Transverse colon (tissue), 4 donors: ENCODE measurements at regions not wholly inside any gene's neighbourhood (a gene's known extent, or its start where the extent isn't known, plus 50 kb on each side); places are given as distances from the start of the nearest gene placed in this dataset.

Source experiments
- POLR2A ChIP-seq: fragments of 450-650 bp; IDR thresholded peaks from one replicate; pipeline ENCODE4 v1.6.1; 2016; ENCODE audit warnings: antibody characterized with exemption, mild to moderate bottlenecking, moderate library complexity
- POLR2AphosphoS5 ChIP-seq, 3 donors: sonication (generic); formaldehyde crosslinking; IDR thresholded peaks; one replicate each; pipeline ENCODE4 v1.6.1; 2016; ENCODE audit warnings: antibody characterized with exemption in 3 of 3
- TF ChIP-seq, protein P1 (sequence below), 5 experiments: fragments of 200-600 bp in 3 of 5; fragments of 450-650 bp in 2 of 5; sonication (generic) in 3 of 5; IDR thresholded peaks; 1 replicate in 2 of 5; 2 replicates in 3 of 5; pipeline ENCODE4 v1.5.1; 2016 to 2017; ENCODE audit warnings: antibody characterized with exemption in 5 of 5, inconsistent platforms in 3 of 5, mild to moderate bottlenecking in 2 of 5, moderate library complexity in 1 of 5

DNA sequence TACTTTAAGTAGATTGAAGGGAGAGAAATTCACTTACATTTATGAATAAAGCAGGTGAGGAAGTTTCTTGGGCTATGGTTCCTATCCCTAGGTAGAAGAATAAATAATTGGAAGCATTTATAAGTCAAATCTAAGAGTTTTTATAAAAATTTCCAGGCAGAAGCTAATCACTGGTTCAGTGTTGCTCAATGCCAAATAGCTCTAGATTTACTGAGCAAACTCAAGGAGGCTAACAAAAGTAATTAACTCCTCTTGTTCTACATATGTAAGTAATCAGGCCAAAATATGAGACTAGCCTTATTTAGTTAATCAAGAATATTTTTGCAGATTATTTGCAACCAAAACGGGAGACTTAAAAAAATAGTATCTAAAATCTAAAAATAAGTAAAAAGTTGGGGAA lies 472.3 kb downstream of the PLK2 start:
- TF ChIP-seq POLR2AphosphoS5 (IDR thresholded peaks at IDR 0.05) (no peak), POLR2A (no peak)
- TF ChIP-seq, protein P1, sequence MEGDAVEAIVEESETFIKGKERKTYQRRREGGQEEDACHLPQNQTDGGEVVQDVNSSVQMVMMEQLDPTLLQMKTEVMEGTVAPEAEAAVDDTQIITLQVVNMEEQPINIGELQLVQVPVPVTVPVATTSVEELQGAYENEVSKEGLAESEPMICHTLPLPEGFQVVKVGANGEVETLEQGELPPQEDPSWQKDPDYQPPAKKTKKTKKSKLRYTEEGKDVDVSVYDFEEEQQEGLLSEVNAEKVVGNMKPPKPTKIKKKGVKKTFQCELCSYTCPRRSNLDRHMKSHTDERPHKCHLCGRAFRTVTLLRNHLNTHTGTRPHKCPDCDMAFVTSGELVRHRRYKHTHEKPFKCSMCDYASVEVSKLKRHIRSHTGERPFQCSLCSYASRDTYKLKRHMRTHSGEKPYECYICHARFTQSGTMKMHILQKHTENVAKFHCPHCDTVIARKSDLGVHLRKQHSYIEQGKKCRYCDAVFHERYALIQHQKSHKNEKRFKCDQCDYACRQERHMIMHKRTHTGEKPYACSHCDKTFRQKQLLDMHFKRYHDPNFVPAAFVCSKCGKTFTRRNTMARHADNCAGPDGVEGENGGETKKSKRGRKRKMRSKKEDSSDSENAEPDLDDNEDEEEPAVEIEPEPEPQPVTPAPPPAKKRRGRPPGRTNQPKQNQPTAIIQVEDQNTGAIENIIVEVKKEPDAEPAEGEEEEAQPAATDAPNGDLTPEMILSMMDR (IDR thresholded peaks at IDR 0.05), result no peak
